ENCODE measurements at regions not wholly inside any gene's neighbourhood (a gene's known extent, or its start where the extent isn't known, plus 50 kb on each side); places are given as distances from the start of the nearest gene placed in this dataset.

DNA sequence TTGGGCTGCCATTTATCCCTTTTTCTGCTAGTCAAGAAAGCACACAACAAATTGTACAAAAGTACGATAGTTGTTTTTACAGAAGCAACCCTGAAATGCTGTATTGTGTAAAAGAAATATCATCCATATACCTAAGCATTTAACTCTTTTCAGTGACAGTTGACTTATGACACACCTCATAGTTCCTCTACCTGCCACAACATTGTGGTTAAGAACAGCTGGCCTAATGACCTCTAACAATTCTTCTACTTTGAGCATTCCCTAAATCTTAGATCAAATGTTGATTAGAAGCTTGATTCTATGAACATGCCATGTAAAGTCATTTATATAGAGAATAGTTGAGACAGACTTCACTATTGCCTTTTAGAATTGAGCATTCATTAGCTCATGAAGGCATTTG lies 165.9 kb upstream of the SETBP1 start:
- H3K9me3 Mint-ChIP-seq = no peaks in the 10 kb centered on the region
- H3K4me1 Mint-ChIP-seq = peaks cover 14 to 16% of the 10 kb centered on the region in 2 donors
- H3K4me3 Mint-ChIP-seq = no peak overlapping the region
- DNase-seq = no peak
- no peaks in the 10 kb centered on the region for H3K27me3 Mint-ChIP-seq (ENCODE audit: low read depth in 2 of 2)
- ATAC-seq = no peak
- H3K36me3 ChIP-seq (ENCODE audit: control insufficient read depth, insufficient read depth, low read length) = no peaks in the 10 kb centered on the region
- H3K27me3 ChIP-seq (ENCODE audit: control insufficient read depth, insufficient read depth, low read length) = no peaks in the 10 kb centered on the region
- no peak overlapping the region for H3K4me3 ChIP-seq (ENCODE audit: low read length)
- H3K9me3 ChIP-seq (ENCODE audit: control insufficient read depth, insufficient read depth, low read length) = no peaks in the 10 kb centered on the region
- no peak overlapping the region for H3K27ac Mint-ChIP-seq
- H3K36me3 Mint-ChIP-seq = no peaks in the 10 kb centered on the region
- intact Hi-C loops (cut with micrococcal nuclease) = no loop called here
- no CpG with 5 or more reads among the region's 1 CpG for WGBS (ENCODE audit: insufficient coverage)
- TF ChIP-seq, protein P1, sequence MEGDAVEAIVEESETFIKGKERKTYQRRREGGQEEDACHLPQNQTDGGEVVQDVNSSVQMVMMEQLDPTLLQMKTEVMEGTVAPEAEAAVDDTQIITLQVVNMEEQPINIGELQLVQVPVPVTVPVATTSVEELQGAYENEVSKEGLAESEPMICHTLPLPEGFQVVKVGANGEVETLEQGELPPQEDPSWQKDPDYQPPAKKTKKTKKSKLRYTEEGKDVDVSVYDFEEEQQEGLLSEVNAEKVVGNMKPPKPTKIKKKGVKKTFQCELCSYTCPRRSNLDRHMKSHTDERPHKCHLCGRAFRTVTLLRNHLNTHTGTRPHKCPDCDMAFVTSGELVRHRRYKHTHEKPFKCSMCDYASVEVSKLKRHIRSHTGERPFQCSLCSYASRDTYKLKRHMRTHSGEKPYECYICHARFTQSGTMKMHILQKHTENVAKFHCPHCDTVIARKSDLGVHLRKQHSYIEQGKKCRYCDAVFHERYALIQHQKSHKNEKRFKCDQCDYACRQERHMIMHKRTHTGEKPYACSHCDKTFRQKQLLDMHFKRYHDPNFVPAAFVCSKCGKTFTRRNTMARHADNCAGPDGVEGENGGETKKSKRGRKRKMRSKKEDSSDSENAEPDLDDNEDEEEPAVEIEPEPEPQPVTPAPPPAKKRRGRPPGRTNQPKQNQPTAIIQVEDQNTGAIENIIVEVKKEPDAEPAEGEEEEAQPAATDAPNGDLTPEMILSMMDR (IDR thresholded peaks at IDR 0.05) = no peak
- no peak overlapping the region for H3K27ac ChIP-seq (ENCODE audit: low read length)
- H3K4me1 ChIP-seq (ENCODE audit: control insufficient read depth, insufficient read depth, low read length) = no peaks in the 10 kb centered on the region

DNA sequence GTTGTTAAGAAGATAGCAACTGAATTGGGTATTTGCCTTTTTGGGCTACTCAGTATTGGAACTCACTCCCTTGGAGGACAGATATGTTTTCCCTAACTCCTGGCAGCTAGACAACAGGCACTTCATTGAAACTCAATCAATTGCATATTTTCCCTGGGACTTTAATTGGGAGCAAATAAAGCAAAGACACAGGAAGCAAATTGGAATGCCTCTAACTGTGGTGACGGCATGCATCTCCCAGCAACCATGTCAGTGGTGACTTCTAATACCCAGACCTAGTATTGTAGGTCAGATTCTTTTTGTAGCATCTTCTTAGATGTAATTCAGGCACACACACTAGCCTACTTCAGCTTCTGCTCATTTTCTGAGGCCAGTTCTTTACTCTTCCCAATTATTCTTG lies 164.2 kb upstream of the SETBP1 start:
- no peak overlapping the region for H3K4me3 ChIP-seq (ENCODE audit: low read length)
- ATAC-seq (no peak), DNase-seq (no peak)
- H3K27me3 ChIP-seq (ENCODE audit: control insufficient read depth, insufficient read depth, low read length) = no peaks in the 10 kb centered on the region
- Mint-ChIP-seq H3K36me3 (no peaks in the 10 kb centered on the region), H3K4me3 (no peak overlapping the region), H3K4me1 (peaks cover 6 to 16% of the 10 kb centered on the region in 2 donors), H3K27ac (no peak overlapping the region), H3K27me3 (ENCODE audit: low read depth in 2 of 2) (no peaks in the 10 kb centered on the region), H3K9me3 (no peaks in the 10 kb centered on the region)
- H3K4me1 ChIP-seq (ENCODE audit: control insufficient read depth, insufficient read depth, low read length) = no peaks in the 10 kb centered on the region
- TF ChIP-seq, protein P1 (IDR thresholded peaks at IDR 0.05) = no peak
- H3K36me3 ChIP-seq (ENCODE audit: control insufficient read depth, insufficient read depth, low read length) = no peaks in the 10 kb centered on the region
- 100% methylated on average over 1 of the region's 1 CpG for WGBS (ENCODE audit: insufficient coverage)
- H3K27ac ChIP-seq (ENCODE audit: low read length) = no peak overlapping the region
- intact Hi-C loops (cut with micrococcal nuclease) = no loop called here
- no peaks in the 10 kb centered on the region for H3K9me3 ChIP-seq (ENCODE audit: control insufficient read depth, insufficient read depth, low read length)

DNA sequence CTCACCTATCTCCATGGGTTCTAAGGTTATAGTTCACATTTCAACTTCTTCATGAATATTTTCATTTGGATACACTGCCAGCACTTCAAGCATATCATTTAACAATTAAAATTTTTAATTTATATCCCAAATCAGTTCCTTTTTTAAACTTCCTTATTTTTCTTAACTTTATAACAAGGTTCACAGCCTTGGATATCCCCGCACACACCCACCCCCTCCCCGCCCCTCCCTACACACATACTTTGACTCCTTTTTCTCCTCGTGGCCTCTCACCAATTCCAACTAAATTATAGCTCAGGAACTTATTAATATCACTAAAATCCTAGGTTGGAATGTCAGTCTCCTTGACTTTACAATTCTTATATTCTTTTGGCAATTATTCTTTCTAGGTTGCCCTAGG lies 163.6 kb upstream of the SETBP1 start:
- Mint-ChIP-seq H3K36me3 (no peaks in the 10 kb centered on the region), H3K4me1 (peaks cover 6 to 16% of the 10 kb centered on the region in 2 donors), H3K4me3 (no peak overlapping the region), H3K9me3 (no peaks in the 10 kb centered on the region), H3K27ac (no peak overlapping the region), H3K27me3 (ENCODE audit: low read depth in 2 of 2) (no peaks in the 10 kb centered on the region)
- Histone ChIP-seq H3K4me3 (ENCODE audit: low read length) (no peak overlapping the region), H3K27me3 (ENCODE audit: control insufficient read depth, insufficient read depth, low read length) (no peaks in the 10 kb centered on the region), H3K9me3 (ENCODE audit: control insufficient read depth, insufficient read depth, low read length) (no peaks in the 10 kb centered on the region), H3K4me1 (ENCODE audit: control insufficient read depth, insufficient read depth, low read length) (no peaks in the 10 kb centered on the region), H3K27ac (ENCODE audit: low read length) (no peak overlapping the region), H3K36me3 (ENCODE audit: control insufficient read depth, insufficient read depth, low read length) (no peaks in the 10 kb centered on the region)
- DNase-seq (no peak), ATAC-seq (no peak)
- TF ChIP-seq, protein P1 (IDR thresholded peaks at IDR 0.05) = no peak
- WGBS (ENCODE audit: insufficient coverage) = 75% methylated on average over 3 of the region's 3 CpGs
- intact Hi-C loops (cut with micrococcal nuclease) = no loop called here

DNA sequence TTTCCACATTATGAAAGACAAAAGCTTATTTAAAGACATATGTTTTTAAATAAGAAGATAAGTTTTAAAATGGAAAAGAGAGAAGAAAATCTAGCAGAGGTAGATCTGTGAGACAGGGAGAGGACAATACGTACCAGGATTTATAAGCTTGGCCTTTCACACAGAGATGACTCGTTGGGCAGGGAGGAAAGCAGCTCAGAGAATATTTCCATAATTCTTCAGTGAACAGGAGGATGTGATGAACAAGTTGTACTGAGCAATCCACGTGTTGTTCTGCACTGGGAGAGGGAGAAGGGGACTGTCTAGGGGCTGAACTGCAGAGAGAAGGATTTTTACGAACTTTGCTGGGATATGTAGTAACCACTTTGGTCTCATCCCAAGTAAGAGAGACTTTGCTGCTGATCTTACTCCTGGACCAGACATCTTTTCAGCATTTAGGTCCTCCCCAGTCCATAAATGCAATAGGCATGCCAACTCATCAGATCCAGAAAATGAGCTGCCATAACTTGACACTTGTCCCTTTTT lies 162.5 kb upstream of the SETBP1 start:
- H3K27ac Mint-ChIP-seq = no peak overlapping the region
- no peaks in the 10 kb centered on the region for H3K9me3 Mint-ChIP-seq
- intact Hi-C loops (cut with micrococcal nuclease) = no loop called here
- TF ChIP-seq, protein P1 (IDR thresholded peaks at IDR 0.05) = no peak
- no peak overlapping the region for H3K27ac ChIP-seq (ENCODE audit: low read length)
- DNase-seq (no peak), ATAC-seq (no peak)
- H3K27me3 ChIP-seq (ENCODE audit: control insufficient read depth, insufficient read depth, low read length) = no peaks in the 10 kb centered on the region
- H3K9me3 ChIP-seq (ENCODE audit: control insufficient read depth, insufficient read depth, low read length) = no peaks in the 10 kb centered on the region
- no peaks in the 10 kb centered on the region for H3K36me3 Mint-ChIP-seq
- no peaks in the 10 kb centered on the region for H3K4me1 ChIP-seq (ENCODE audit: control insufficient read depth, insufficient read depth, low read length)
- no peaks in the 10 kb centered on the region for H3K27me3 Mint-ChIP-seq (ENCODE audit: low read depth in 2 of 2)
- H3K4me3 ChIP-seq (ENCODE audit: low read length) = no peak overlapping the region
- WGBS (ENCODE audit: insufficient coverage) = 81% methylated on average over 4 of the region's 4 CpGs
- H3K4me3 Mint-ChIP-seq = no peak overlapping the region
- H3K36me3 ChIP-seq (ENCODE audit: control insufficient read depth, insufficient read depth, low read length) = no peaks in the 10 kb centered on the region
- H3K4me1 Mint-ChIP-seq = peaks cover 6 to 13% of the 10 kb centered on the region in 2 donors

All from natural killer cell (primary cell).